ENCODE measurements at regions not wholly inside any gene's neighbourhood (a gene's known extent, or its start where the extent isn't known, plus 50 kb on each side); places are given as distances from the start of the nearest gene placed in this dataset.

DNA sequence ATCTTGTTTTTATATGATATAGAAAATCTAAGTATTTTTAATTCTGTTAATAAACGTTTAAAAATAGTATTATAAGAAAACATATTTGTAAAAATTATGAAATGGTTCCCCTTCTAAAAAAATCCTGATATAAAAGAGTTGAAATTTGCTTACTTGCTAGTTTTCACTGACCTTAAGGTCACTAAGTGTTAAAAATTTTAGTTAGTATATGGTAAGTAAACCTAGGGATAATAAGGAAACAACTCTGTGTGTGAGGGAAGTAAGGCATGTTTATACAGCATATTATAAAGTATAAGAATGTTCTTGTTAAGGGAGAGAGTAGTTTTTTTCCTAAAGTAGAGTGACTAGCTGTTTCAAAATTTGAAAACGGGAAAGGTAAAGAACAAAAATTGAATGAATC is 130.9 kb upstream of the LYPLAL1 start:
- no peaks in the 10 kb centered on the region for H3K4me1 ChIP-seq (ENCODE audit: control insufficient read depth, insufficient read depth, low read length)

DNA sequence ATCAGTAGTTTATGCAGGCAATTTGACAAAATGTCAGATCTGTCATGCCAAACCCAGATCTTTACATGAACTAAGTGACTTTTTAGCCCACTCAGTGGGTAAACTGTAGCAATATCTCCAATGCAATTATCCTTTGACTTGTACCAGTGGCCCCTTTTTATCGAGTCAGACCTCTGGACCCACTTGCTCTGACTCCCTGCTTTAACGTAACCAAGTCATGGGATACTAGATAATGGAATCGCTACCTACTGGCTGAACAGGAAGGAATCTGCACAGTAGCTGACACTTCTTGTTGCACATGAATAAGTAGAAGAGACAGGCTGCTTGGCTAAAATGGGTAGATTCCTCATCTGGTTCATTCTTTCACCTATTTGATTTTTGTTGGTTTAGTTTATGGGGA is 128.4 kb upstream of the LYPLAL1 start:
- Histone ChIP-seq H3K9ac (ENCODE audit: low read length) (no peak overlapping the region), H3K27me3 (ENCODE audit: control insufficient read depth, insufficient read depth, low read length) (no peaks in the 10 kb centered on the region), H3K27ac (ENCODE audit: low read depth, low read length) (no peak overlapping the region), H3K36me3 (ENCODE audit: control insufficient read depth, insufficient read depth, low read length) (no peaks in the 10 kb centered on the region), H3K4me1 (ENCODE audit: control insufficient read depth, insufficient read depth, low read length) (no peaks in the 10 kb centered on the region), H3K4me3 (ENCODE audit: low read length) (no peak overlapping the region)

More for the DNA sequence above, 130.9 kb upstream of the LYPLAL1 start:
- no peaks in the 10 kb centered on the region for H3K36me3 ChIP-seq (ENCODE audit: control insufficient read depth, insufficient read depth, low read length)
- H3K27me3 ChIP-seq (ENCODE audit: control insufficient read depth, insufficient read depth, low read length): no peaks in the 10 kb centered on the region
- no peak overlapping the region for H3K9ac ChIP-seq (ENCODE audit: low read length)
- H3K27ac ChIP-seq (ENCODE audit: low read depth, low read length): no peak overlapping the region
- H3K4me3 ChIP-seq (ENCODE audit: low read length): no peak overlapping the region

DNA sequence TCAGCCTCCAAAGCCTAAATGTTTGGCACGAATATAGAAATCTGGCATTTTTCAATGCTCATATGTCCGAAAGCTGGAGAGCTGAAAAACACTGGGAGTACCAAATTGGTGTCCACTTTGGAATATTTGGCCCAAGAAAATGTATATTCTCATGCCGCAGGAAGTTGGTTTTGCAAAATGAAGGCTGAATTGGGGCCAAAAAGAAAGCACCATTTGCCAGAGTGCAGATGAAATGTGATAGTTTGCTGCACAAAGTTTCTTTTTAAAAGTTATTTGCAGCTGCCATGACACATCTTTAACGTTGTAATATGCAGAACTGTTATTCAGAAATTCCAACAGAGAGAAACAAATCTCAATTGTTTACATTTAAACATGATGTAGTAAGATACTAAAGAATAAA is 124.2 kb upstream of the LYPLAL1 start:
- Histone ChIP-seq H3K4me3 (ENCODE audit: low read length) (no peak overlapping the region), H3K27me3 (ENCODE audit: control insufficient read depth, insufficient read depth, low read length) (no peaks in the 10 kb centered on the region), H3K27ac (ENCODE audit: low read depth, low read length) (no peak overlapping the region), H3K9ac (ENCODE audit: low read length) (no peak overlapping the region), H3K36me3 (ENCODE audit: control insufficient read depth, insufficient read depth, low read length) (no peaks in the 10 kb centered on the region), H3K4me1 (ENCODE audit: control insufficient read depth, insufficient read depth, low read length) (no peaks in the 10 kb centered on the region)

DNA sequence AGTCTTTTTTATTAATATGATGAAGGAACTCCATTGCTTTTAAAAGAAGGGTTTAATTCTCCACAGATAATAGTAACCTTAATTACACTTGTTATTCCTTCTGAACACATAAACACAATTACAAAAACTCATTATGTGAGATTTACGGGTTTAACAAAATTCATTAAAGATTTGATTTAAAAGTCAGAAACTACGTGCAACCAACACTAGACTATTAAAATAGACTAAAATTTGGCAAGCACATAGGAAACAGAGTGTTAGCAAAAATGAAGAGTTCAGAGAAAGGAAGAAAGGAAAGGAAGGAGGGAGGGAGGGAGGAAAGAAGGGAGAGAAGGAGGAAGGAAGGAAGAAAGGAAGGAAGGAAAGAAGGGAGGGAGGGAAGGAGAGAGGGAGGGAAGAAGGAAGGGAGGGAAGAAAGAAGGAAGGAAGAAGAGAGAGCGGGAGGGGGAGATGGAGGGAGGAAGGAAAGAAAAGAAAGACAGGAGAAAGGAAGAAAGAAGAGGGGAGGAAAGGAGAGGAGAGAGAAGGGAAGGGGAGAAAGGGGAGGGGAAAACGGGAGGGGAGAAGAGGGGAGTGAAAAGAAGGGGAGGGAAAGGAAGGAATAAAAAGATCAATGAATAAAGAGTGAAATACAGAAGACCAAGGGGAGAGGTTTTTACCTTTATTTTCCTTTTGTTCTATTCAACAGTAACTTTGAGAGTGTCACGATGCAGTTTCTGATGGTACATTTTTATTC is 123.4 kb upstream of the LYPLAL1 start:
- H3K36me3 ChIP-seq (ENCODE audit: control insufficient read depth, insufficient read depth, low read length): no peaks in the 10 kb centered on the region
- no peak overlapping the region for H3K4me3 ChIP-seq (ENCODE audit: low read length)

DNA sequence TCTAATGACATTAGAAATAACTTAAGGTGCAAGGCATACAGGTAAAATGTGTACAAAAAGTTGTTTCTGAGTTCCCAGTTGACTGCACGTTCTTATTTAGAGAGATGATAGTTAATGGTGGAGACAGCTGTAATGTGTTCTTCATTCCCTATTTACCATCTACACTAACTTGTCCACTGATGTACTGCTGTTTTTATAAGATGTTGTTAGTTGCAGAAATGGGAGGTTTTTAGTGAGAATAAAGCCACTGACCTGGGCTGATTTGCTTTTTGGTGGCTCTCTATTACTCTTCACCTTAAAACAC is 122.9 kb upstream of the LYPLAL1 start:
- no peaks in the 10 kb centered on the region for H3K36me3 ChIP-seq (ENCODE audit: control insufficient read depth, insufficient read depth, low read length)
- no peak overlapping the region for H3K9ac ChIP-seq (ENCODE audit: low read length)
- no peaks in the 10 kb centered on the region for H3K4me1 ChIP-seq (ENCODE audit: control insufficient read depth, insufficient read depth, low read length)
- no peaks in the 10 kb centered on the region for H3K27me3 ChIP-seq (ENCODE audit: control insufficient read depth, insufficient read depth, low read length)
- no peak overlapping the region for H3K27ac ChIP-seq (ENCODE audit: low read depth, low read length)
- no peak overlapping the region for H3K4me3 ChIP-seq (ENCODE audit: low read length)

More for the DNA sequence above, 123.4 kb upstream of the LYPLAL1 start:
- H3K27me3 ChIP-seq (ENCODE audit: control insufficient read depth, insufficient read depth, low read length): no peaks in the 10 kb centered on the region
- H3K4me1 ChIP-seq (ENCODE audit: control insufficient read depth, insufficient read depth, low read length): no peaks in the 10 kb centered on the region
- H3K27ac ChIP-seq (ENCODE audit: low read depth, low read length): no peak overlapping the region
- no peak overlapping the region for H3K9ac ChIP-seq (ENCODE audit: low read length)

DNA sequence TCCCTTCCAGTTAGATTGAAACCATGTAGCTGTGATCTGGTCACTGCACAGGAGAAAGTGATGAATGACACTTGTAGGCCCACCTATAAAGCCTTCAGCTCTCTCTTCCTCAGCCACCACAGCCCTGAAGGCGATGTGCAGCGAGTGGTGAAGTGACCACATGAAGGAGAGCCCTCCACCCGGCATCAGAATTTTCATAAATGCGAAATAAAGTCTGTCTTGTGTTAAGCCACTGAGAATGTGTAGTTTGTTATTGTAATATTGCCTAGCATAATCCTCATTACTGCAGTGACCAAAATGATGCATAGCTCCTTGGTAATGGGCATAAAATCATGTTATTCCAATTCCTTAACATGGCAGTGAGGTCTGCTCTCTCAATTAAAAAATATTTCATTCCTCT is 122.1 kb upstream of the LYPLAL1 start:
- Histone ChIP-seq H3K4me1 (ENCODE audit: control insufficient read depth, insufficient read depth, low read length) (no peaks in the 10 kb centered on the region), H3K27me3 (ENCODE audit: control insufficient read depth, insufficient read depth, low read length) (no peaks in the 10 kb centered on the region), H3K27ac (ENCODE audit: low read depth, low read length) (no peak overlapping the region), H3K36me3 (ENCODE audit: control insufficient read depth, insufficient read depth, low read length) (no peaks in the 10 kb centered on the region), H3K9ac (ENCODE audit: low read length) (no peak overlapping the region), H3K4me3 (ENCODE audit: low read length) (no peak overlapping the region)

DNA sequence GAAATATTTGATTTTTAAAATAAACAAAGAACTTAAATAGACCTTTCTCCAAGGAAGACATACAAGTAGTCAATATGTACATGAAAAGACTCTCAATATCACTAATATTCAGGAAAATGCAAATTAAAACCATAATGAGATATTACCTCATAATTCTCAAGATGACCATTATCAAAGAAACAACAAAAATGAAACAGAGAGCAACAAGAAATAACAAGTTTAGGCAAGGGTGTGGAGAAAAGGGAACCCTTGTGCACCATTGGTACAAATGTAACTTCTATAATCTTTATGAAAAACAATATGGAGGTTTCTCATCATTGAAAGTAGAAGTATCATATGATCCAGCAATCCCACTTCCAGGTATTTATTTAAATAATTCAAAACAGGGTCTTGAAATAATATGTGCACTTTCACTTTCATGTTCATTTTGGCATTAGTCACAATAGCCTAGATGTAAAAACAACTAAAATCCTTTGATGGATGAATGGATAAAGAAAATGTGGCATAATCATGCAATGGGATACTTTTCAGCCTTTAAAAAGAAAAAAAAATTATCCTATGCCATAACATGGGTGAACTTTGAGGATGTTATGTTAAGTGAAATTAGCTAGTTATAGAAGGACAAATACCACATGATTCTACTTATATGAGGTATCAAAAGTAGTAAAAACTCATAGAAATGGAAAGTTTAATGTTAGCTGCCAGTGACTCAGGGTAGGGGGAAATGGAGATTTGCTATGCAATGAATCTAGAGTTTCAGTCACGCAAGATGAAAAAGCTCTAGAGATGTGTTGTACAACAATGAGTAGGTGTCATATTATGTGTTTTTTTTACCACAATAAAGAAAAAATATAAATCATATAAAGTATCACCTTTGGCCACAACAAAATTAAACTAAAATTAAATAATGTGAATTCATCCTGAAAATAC is 114.5 kb upstream of the LYPLAL1 start:
- Histone ChIP-seq H3K36me3 (ENCODE audit: control insufficient read depth, insufficient read depth, low read length) (no peaks in the 10 kb centered on the region), H3K27ac (ENCODE audit: low read depth, low read length) (no peak overlapping the region), H3K4me1 (ENCODE audit: control insufficient read depth, insufficient read depth, low read length) (no peaks in the 10 kb centered on the region), H3K27me3 (ENCODE audit: control insufficient read depth, insufficient read depth, low read length) (no peaks in the 10 kb centered on the region), H3K9ac (ENCODE audit: low read length) (no peak overlapping the region), H3K4me3 (ENCODE audit: low read length) (no peak overlapping the region)

DNA sequence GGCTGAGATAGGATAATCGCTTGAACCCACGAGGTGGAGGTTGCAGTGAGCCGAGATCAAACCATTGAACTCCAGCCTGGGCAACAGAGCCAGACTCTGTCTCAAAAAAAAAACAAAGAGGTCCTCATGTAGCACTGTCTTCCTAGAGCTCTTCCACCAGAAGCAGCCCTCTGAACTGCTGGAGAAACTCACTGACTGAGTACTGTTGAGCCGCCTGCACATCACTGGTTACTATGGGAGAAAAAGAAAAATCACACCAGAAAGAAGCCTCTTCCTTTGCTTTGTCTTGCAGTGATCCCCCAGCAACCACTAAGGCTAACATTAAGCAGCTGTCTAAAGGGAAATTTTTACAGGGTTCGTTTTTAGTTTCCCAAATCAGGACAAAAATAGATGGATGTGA is 112.9 kb upstream of the LYPLAL1 start:
- no peak overlapping the region for H3K4me3 ChIP-seq (ENCODE audit: low read length)

DNA sequence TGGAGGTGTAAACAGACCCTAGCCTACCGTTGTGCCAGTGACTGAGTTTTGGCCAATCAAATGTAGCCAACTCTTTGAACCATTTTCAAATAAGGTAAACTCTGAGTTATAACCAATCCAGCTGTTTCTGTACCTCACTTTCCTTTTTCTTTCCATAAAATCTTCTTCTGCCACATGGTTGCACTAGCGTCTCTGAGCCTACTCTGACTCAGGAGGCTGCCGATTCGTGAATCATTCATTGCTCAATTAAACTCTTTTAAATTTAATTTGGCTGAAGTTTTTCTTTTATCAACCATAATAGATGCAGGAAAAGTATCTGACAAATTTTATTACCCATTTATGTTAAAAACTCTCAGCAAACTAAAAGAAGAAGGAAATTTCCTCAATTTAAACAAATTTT is 111.5 kb upstream of the LYPLAL1 start:
- H3K9ac ChIP-seq (ENCODE audit: low read length): no peak overlapping the region
- H3K36me3 ChIP-seq (ENCODE audit: control insufficient read depth, insufficient read depth, low read length): no peaks in the 10 kb centered on the region

More for the DNA sequence above, 112.9 kb upstream of the LYPLAL1 start:
- Histone ChIP-seq H3K9ac (ENCODE audit: low read length) (no peak overlapping the region), H3K36me3 (ENCODE audit: control insufficient read depth, insufficient read depth, low read length) (no peaks in the 10 kb centered on the region), H3K4me1 (ENCODE audit: control insufficient read depth, insufficient read depth, low read length) (no peaks in the 10 kb centered on the region), H3K27me3 (ENCODE audit: control insufficient read depth, insufficient read depth, low read length) (no peaks in the 10 kb centered on the region), H3K27ac (ENCODE audit: low read depth, low read length) (no peak overlapping the region)

DNA sequence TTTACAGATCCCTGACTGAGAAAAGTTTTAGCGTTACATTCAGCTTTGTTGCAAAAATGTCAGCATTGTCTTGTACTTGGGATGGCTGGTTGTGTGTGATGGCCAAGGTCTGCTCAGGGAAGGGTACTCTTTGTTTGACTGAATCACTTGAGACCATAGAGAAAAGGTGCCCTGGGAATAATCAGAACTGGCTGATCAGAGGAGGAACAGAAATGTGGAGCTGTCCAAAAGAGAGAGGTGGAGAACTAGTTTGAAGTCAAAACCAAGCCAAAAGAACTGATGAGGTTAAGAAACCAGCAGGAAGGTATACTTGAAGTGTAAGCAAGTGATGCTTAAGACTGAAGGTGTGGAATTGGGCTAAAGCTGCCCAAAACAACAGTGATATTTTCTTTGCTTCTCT is 107.6 kb upstream of the LYPLAL1 start:
- Histone ChIP-seq H3K4me1 (ENCODE audit: control insufficient read depth, insufficient read depth, low read length) (peaks cover 3% of the 10 kb centered on the region), H3K9ac (ENCODE audit: low read length) (no peak overlapping the region), H3K27ac (ENCODE audit: low read depth, low read length) (peak overlapping the region; percentile 26), H3K4me3 (ENCODE audit: low read length) (no peak overlapping the region), H3K27me3 (ENCODE audit: control insufficient read depth, insufficient read depth, low read length) (no peaks in the 10 kb centered on the region), H3K36me3 (ENCODE audit: control insufficient read depth, insufficient read depth, low read length) (no peaks in the 10 kb centered on the region)

More for the DNA sequence above, 111.5 kb upstream of the LYPLAL1 start:
- Histone ChIP-seq H3K27me3 (ENCODE audit: control insufficient read depth, insufficient read depth, low read length) (no peaks in the 10 kb centered on the region), H3K4me3 (ENCODE audit: low read length) (no peak overlapping the region), H3K27ac (ENCODE audit: low read depth, low read length) (no peak overlapping the region), H3K4me1 (ENCODE audit: control insufficient read depth, insufficient read depth, low read length) (no peaks in the 10 kb centered on the region)

DNA sequence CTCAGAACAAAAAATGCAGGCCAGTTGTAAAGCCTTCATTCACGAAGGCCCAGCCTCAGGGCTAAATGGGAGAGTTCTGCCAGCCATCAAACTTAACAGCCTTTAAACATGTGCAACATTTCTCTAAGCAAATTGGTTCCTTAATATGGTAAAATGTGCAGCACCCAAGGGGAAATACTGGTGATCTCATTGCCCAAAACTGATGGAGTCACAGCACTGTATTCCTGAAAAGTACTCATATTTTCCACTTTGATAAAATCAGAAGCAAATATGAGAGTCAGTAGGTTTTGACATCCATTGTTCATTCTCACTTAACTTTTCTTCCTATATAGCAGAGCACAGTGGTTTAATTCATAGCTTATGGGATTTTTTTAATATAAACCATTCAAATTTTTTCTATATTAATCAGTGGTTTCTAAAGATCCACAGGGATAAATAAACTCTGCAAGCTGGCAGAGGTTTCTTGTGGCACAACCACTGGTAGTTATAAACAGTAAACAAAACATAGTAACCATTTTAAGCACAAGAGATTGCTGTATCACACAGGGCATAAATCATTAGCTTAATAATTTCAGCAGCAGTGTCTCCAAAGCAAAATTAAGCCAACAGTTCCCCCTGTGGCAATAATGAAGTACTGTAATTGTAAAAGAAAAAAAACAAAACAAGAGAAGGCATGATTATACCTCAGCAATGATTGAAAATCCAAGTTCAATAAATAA is 106.9 kb upstream of the LYPLAL1 start:
- Histone ChIP-seq H3K4me1 (ENCODE audit: control insufficient read depth, insufficient read depth, low read length) (peaks cover 3% of the 10 kb centered on the region), H3K4me3 (ENCODE audit: low read length) (no peak overlapping the region), H3K36me3 (ENCODE audit: control insufficient read depth, insufficient read depth, low read length) (no peaks in the 10 kb centered on the region), H3K9ac (ENCODE audit: low read length) (no peak overlapping the region), H3K27me3 (ENCODE audit: control insufficient read depth, insufficient read depth, low read length) (no peaks in the 10 kb centered on the region), H3K27ac (ENCODE audit: low read depth, low read length) (peak overlapping the region; percentile 7)

DNA sequence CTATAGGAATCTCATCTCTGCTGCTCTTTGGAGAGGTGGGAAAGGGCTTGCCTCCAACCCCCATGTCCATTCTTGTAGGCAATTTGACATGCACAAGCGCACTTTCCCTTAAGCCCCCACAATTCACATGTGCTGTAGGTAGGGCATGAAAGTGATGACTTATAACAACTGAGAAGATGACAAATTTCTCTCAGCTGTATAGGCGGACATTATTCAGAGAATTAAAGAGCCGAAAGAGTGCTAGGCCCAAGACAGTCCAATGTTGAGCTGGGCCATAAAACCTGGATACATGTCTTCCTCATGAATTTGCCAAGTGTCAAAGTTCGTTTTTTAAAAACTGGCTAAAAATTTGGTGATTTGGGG is 106.3 kb upstream of the LYPLAL1 start:
- H3K4me3 ChIP-seq (ENCODE audit: low read length): no peak overlapping the region
- H3K27ac ChIP-seq (ENCODE audit: low read depth, low read length): peak overlapping the region; percentile 7
- H3K9ac ChIP-seq (ENCODE audit: low read length): no peak overlapping the region
- H3K27me3 ChIP-seq (ENCODE audit: control insufficient read depth, insufficient read depth, low read length): no peaks in the 10 kb centered on the region
- peaks cover 3% of the 10 kb centered on the region for H3K4me1 ChIP-seq (ENCODE audit: control insufficient read depth, insufficient read depth, low read length)
- H3K36me3 ChIP-seq (ENCODE audit: control insufficient read depth, insufficient read depth, low read length): no peaks in the 10 kb centered on the region

Data from rectal smooth muscle tissue (tissue), 1 donor.